NT2/D1 (cell line): ENCODE measurements at regions not wholly inside any gene's neighbourhood (a gene's known extent, or its start where the extent isn't known, plus 50 kb on each side); places are given as distances from the start of the nearest gene placed in this dataset.

Source experiments
- DNase-seq: peaks from one replicate; pipeline ENCODE4 v3.0.0-alpha.2; 2011; ENCODE audit warnings: low read depth, low spot score
- H3K27me3 ChIP-seq: 2 replicates; pipeline ENCODE4 v1.6.0; 2011; ENCODE audit warnings: mild to moderate bottlenecking; ENCODE audit not compliant: insufficient read length, insufficient read depth
- H3K36me3 ChIP-seq: 2 replicates; pipeline ENCODE4 v1.6.1; 2011; ENCODE audit warnings: mild to moderate bottlenecking, low read length, mixed read lengths; ENCODE audit not compliant: insufficient read depth, insufficient read length
- H3K4me1 ChIP-seq: 2 replicates; pipeline ENCODE4 v1.5.1; 2011; ENCODE audit not compliant: insufficient read depth, insufficient read length
- H3K4me3 ChIP-seq: 2 replicates; pipeline ENCODE4 v1.5.1; 2011; ENCODE audit warnings: low read depth; ENCODE audit not compliant: insufficient read length
- H3K9ac ChIP-seq: 2 replicates; pipeline ENCODE4 v1.6.0; 2011; ENCODE audit warnings: low read depth; ENCODE audit not compliant: insufficient read length
- H3K9me3 ChIP-seq: 2 replicates; pipeline ENCODE4 v1.5.1; 2011; ENCODE audit warnings: mild to moderate bottlenecking, low read length; ENCODE audit not compliant: insufficient read depth
- SUZ12 ChIP-seq: IDR thresholded peaks from 2 replicates; pipeline ENCODE4 v1.6.1; 2011; ENCODE audit not compliant: insufficient read length, insufficient read depth; ENCODE audit errors: extremely low read depth
- YY1 ChIP-seq: IDR thresholded peaks from 2 replicates; pipeline ENCODE4 v1.6.1; 2011; ENCODE audit not compliant: insufficient read length, insufficient read depth
- ZNF274 ChIP-seq: IDR thresholded peaks from 2 replicates; pipeline ENCODE4 v1.6.1; 2011; ENCODE audit warnings: mild to moderate bottlenecking, low read depth, low read length

GRCh38 chr14:100955201-100955600 is 51.7 kb upstream of the RTL1 start:
- Histone ChIP-seq H3K9me3 (no peaks in the 10 kb centered on the region), H3K27me3 (no peaks in the 10 kb centered on the region), H3K36me3 (no peaks in the 10 kb centered on the region), H3K4me1 (no peaks in the 10 kb centered on the region), H3K9ac (no peak overlapping the region), H3K4me3 (no peak overlapping the region)
- DNase-seq, result no peak
- TF ChIP-seq SUZ12 (no peak), ZNF274 (no peak)

- H3K36me3 ChIP-seq, result no peaks in the 10 kb centered on the region
Observed at GRCh38 chr14:100962494-100962893, 59.0 kb upstream of the RTL1 start.

GRCh38 chr14:100965296-100965695 is 61.8 kb upstream of the RTL1 start:
- H3K27me3 ChIP-seq, result no peaks in the 10 kb centered on the region
- H3K36me3 ChIP-seq, result no peaks in the 10 kb centered on the region
- TF ChIP-seq SUZ12, result no peak
- no peak for TF ChIP-seq ZNF274
- no peak for TF ChIP-seq YY1
- no peak overlapping the region for H3K9ac ChIP-seq
- no peaks in the 10 kb centered on the region for H3K4me1 ChIP-seq
- DNase-seq, result no peak
- no peaks in the 10 kb centered on the region for H3K9me3 ChIP-seq
- no peak overlapping the region for H3K4me3 ChIP-seq

More at GRCh38 chr14:100962494-100962893, 59.0 kb upstream of the RTL1 start:
- TF ChIP-seq SUZ12 (no peak), YY1 (no peak), ZNF274 (no peak)
- Histone ChIP-seq H3K4me3 (no peak overlapping the region), H3K9ac (no peak overlapping the region), H3K27me3 (no peaks in the 10 kb centered on the region), H3K4me1 (no peaks in the 10 kb centered on the region), H3K9me3 (no peaks in the 10 kb centered on the region)
- DNase-seq, result no peak

GRCh38 chr14:100967178-100967577 is 63.7 kb upstream of the RTL1 start:
- Histone ChIP-seq H3K4me1 (no peaks in the 10 kb centered on the region), H3K9me3 (no peaks in the 10 kb centered on the region), H3K36me3 (no peaks in the 10 kb centered on the region), H3K27me3 (no peaks in the 10 kb centered on the region), H3K4me3 (no peak overlapping the region), H3K9ac (no peak overlapping the region)
- DNase-seq, result no peak
- TF ChIP-seq YY1 (no peak), SUZ12 (no peak), ZNF274 (no peak)

- DNase-seq, result no peak
- H3K9ac ChIP-seq, result no peak overlapping the region
- H3K36me3 ChIP-seq, result no peaks in the 10 kb centered on the region
- H3K4me1 ChIP-seq, result no peaks in the 10 kb centered on the region
- H3K9me3 ChIP-seq, result no peaks in the 10 kb centered on the region
- TF ChIP-seq ZNF274, result no peak
- TF ChIP-seq YY1, result no peak
- no peak for TF ChIP-seq SUZ12
- H3K27me3 ChIP-seq, result no peaks in the 10 kb centered on the region
- no peak overlapping the region for H3K4me3 ChIP-seq
Observed at GRCh38 chr14:100967930-100968329, 64.4 kb upstream of the RTL1 start.

GRCh38 chr14:100972118-100972897 is 68.8 kb upstream of the RTL1 start:
- no peaks in the 10 kb centered on the region for H3K36me3 ChIP-seq
- H3K9ac ChIP-seq, result no peak overlapping the region
- DNase-seq, result no peak
- TF ChIP-seq ZNF274 (no peak), SUZ12 (no peak), YY1 (no peak)
- no peaks in the 10 kb centered on the region for H3K4me1 ChIP-seq
- no peak overlapping the region for H3K4me3 ChIP-seq
- H3K9me3 ChIP-seq, result no peaks in the 10 kb centered on the region
- H3K27me3 ChIP-seq, result no peaks in the 10 kb centered on the region

- Histone ChIP-seq H3K9ac (no peak overlapping the region), H3K4me1 (no peaks in the 10 kb centered on the region), H3K36me3 (no peaks in the 10 kb centered on the region), H3K9me3 (no peaks in the 10 kb centered on the region), H3K4me3 (no peak overlapping the region), H3K27me3 (no peaks in the 10 kb centered on the region)
- TF ChIP-seq YY1, result no peak
- TF ChIP-seq ZNF274, result no peak
- no peak for DNase-seq
Observed at GRCh38 chr14:100975671-100976070, 72.1 kb upstream of the RTL1 start.
